ENCODE measurements at regions not wholly inside any gene's neighbourhood (a gene's known extent, or its start where the extent isn't known, plus 50 kb on each side); places are given as distances from the start of the nearest gene placed in this dataset.
"Not testable (repeated sequence)": the region's sequence is repeated elsewhere in the genome, so short reads cannot be mapped to it uniquely, and the experiment has no call there.

GRCh38 chr22:47613606-47614350 is 851.3 kb downstream of the TBC1D22A start:
- no peak for DNase-seq (ENCODE audit: low read depth, low spot score)

GRCh38 chr22:47613181-47613580 is 850.7 kb downstream of the TBC1D22A start:
- DNase-seq (ENCODE audit: low read depth, low spot score), result not testable (repeated sequence)

DNA sequence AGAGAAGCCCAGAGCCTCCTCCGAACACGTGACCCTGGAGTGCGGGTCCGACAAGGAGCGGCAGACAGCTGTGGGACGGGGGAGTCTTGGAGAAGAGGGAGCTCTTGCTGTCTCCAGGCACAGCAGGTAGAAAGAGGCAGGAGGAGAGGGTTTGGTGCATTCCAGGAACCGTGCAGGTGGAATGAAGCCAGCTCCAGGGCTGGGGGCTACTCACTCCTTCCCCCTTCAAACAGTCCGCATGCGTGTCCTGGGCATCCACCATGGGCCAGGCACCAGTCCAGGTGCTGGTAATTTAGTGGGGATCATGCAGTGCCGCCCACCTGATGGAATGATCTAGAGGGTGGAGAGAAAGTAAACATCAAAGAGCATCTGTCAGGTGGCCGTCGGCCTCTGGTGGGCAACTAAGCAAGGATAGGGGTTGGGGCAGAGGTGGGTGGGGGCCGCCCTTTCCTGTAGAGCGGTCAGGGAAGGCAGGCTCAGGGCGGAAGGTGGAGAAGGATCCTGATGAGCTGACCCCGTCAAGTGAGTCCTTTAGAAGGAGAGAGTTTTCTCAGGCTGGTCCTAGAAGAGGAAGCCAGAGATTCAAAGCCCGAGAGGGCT is 850.0 kb downstream of the TBC1D22A start:
- no peak for DNase-seq (ENCODE audit: low read depth, low spot score)

- DNase-seq (ENCODE audit: low read depth, low spot score), result no peak
Measured at GRCh38 chr22:47610764-47611163, 848.3 kb downstream of the TBC1D22A start.

- no peak for DNase-seq (ENCODE audit: low read depth, low spot score)
Measured at GRCh38 chr22:47610281-47610680, 847.8 kb downstream of the TBC1D22A start.

DNA sequence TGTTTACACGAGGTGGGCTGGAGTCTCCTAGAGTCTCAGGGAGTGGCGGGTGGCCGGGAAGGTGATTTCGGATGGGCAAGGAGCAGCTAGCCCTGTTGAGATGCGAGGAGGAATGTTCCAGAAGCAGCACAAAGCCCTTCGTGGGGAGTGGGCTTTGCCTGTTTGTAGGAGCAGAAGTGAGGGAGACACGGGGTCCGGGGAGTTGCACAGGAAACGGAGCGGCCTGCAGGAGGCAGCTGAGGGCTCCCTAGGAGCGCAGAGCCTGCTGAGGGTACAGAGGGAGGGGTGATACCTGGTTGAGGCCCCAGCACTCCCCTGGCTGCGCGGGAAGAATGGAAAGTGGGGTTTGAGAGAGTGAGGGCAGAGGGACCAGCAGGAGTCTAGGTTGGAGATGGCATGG is 847.2 kb downstream of the TBC1D22A start:
- DNase-seq (ENCODE audit: low read depth, low spot score), result no peak

- no peak for DNase-seq (ENCODE audit: low read depth, low spot score)
Measured at GRCh38 chr22:47608421-47608820, 846.0 kb downstream of the TBC1D22A start.

- no peak for DNase-seq (ENCODE audit: low read depth, low spot score)
Measured at GRCh38 chr22:47607486-47607885, 845.0 kb downstream of the TBC1D22A start.

GRCh38 chr22:47606426-47606825 is 844.0 kb downstream of the TBC1D22A start:
- no peak for DNase-seq (ENCODE audit: low read depth, low spot score)

DNA sequence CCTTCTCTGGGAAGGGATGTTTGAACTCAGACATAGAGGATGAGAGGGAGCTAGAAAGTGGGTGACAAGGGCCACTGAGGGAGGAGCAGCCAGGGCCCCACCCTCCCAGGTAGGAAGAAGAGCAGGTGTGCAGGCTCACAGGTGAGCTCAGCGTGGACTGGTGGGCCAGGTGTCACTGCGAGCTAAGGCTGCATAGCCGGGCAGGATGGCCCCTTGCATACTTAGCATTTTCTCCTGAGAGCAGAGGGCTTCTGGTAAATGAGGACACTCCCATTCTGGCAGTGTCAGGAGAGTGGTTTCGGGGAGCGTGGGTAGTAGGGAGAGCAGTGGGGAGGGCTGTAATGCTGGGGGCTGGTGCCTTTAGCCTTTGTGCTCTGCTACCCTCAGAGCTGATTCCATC is 843.4 kb downstream of the TBC1D22A start:
- no peak for DNase-seq (ENCODE audit: low read depth, low spot score)

GRCh38 chr22:47605441-47605840 is 843.0 kb downstream of the TBC1D22A start:
- DNase-seq (ENCODE audit: low read depth, low spot score), result no peak

DNA sequence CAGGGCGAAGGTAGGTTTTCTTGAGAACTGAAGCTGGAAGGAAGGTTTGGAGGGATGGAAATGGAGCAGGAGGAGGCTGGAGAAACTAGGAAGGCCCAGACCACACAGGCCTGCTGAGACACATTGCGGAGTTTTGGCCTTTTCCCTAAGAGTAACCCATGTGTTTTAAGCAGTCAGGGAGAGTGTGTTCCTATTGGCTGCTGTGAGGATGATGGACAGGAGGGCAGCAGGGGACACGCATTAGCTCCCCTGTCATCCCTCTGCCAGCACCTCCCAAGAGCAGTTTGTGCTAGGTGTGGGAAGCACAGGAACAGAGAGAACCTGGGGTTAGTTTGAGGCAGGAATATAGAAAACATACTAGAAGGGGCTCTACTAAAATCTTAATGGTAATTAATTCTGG is 842.1 kb downstream of the TBC1D22A start:
- DNase-seq (ENCODE audit: low read depth, low spot score), result no peak

DNA sequence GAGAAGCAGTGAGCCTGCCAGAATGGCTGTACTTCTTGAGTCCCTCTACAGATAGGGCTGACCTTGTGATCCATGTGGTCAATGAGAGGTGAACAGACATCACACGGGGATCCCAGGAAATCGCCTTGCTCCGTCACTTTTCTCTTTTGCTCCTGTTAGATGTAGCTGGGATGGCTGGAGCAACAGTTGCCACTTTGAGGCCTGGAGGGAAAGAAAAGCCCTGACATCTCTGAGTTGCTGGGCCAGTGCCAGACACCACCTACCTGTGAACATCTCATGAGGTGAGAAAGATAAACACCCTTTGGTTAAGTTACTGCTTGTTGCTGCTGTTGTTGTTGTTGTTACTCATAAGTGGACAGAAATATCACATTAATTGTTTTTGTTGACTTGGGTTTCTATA is 840.3 kb downstream of the TBC1D22A start:
- DNase-seq (ENCODE audit: low read depth, low spot score), result no peak

GRCh38 chr22:47601666-47602065 is 839.2 kb downstream of the TBC1D22A start:
- no peak for DNase-seq (ENCODE audit: low read depth, low spot score)

- no peak for DNase-seq (ENCODE audit: low read depth, low spot score)
Measured at GRCh38 chr22:47600791-47601625, 838.6 kb downstream of the TBC1D22A start.

DNA sequence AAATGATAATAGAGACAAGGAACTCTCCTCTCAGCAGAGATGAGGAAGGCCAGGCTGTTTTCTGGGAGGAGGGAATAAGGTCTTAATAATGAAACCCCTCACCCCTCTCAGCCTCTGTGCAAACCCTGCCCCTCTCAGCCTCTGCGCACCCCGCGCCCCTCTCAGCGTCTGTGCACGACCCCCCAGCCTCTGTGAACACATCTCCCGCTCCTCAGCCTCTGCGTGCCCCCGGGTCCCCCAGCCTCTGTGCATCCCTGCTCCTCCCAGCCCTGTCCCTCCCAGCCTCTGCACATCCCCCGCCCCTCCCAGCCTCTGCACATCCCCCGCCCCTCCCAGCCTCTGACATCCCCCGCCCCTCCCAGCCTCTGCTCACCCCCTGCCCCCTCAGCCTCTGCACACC is 837.8 kb downstream of the TBC1D22A start:
- no peak for DNase-seq (ENCODE audit: low read depth, low spot score)

- no peak for DNase-seq (ENCODE audit: low read depth, low spot score)
Measured at GRCh38 chr22:47599753-47600152, 837.3 kb downstream of the TBC1D22A start.

DNA sequence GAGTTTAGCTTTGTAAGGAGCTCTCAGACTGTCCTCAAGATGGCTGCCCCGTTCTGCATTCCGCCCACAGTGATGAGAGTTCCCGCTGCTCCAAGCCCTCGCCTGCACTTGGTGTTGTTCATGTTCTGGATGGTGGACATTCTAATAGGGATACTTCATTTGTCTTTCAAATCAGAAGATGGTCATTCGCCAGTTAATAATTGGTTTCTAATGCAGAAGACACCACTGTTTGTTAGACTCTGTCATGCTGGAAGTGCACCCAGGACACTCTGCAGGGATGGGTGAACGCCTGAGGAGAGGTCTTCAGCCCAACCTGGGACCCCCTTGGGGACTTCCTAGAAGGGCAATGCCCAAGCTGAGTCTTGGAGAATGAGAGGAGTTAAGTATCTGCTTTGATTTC is 836.4 kb downstream of the TBC1D22A start:
- DNase-seq (ENCODE audit: low read depth, low spot score), result no peak

- DNase-seq (ENCODE audit: low read depth, low spot score), result no peak
Measured at GRCh38 chr22:47597041-47597440, 834.6 kb downstream of the TBC1D22A start.

DNA sequence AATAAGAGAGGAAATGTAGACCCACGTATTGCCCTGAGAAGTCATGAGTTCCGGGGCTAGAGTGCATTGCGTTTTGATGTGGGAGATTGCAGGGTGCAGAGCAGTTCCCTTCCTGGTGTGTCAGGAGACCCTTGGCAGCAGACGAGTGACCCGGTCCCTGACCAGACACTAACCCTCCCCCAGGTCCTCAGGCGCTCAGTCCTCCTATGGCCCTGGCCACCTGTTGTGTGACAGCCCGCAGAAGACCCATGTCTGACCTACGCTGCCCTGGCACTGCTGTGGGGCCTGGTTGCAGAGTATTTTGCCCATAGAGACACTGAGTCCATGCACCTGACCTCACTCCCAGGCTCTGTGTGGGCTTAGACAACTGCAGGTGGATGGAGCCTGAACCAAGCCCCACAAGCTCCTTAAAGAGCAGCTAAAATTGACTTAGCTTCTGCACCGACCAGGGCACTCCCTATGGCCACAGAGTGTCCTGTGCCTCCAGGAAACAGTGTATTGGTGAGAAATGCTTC is 833.8 kb downstream of the TBC1D22A start:
- DNase-seq (ENCODE audit: low read depth, low spot score), result no peak

DNA sequence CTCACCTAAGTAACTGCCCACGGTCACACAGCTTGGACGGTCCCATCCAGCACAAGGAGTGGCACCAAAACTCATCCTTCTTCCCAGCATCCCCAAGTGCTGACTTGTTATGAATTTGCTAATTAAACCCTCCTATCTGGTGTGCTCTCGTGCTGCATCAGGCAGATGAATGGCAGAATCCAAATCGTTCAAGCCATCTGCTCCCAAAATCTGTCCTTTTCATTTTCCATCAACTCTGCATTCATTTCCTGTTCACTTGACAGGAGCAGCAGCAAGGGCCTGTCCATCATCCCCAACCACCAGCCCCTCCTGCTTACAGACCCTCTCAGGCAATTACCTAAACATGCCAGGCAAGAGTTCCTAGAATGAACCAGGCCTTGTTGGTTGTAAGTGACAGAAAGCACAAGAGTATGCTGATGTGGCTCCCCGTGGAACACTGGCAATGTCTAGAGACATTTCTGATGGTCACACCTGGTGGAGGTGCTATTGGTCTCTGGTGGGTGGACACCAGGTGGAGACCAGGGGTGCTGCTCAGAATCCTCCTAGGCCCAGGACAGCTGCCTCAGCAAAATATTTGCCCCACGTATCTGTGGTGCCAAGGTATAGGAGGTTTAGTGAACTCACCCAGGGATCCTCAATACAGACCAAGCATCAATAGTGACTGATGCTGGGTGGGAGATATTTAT is 832.5 kb downstream of the TBC1D22A start:
- no peak for DNase-seq (ENCODE audit: low read depth, low spot score)

DNA sequence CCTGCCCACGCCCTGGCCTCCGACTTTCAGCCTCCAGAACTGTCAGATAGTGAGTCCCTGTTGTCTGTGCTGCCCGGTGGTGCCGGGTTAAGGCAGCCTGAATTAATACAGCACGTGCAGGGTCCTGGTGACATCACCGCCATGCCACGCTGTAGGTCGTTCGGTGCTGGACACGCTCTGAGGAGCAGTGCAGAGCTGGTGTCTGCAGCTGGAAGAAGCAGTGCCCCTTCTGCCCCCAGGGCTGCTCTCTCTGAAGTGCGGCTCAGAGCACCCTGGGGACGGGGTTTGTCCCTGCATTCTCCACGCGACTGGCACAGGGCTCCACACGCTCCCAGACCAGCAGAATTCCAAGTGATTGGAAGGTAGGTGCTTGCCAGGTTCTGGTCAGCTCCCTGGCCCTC is 831.5 kb downstream of the TBC1D22A start:
- no peak for DNase-seq (ENCODE audit: low read depth, low spot score)
